H7 (cell line): ENCODE measurements at regions not wholly inside any gene's neighbourhood (a gene's known extent, or its start where the extent isn't known, plus 50 kb on each side); places are given as distances from the start of the nearest gene placed in this dataset.

Experiments
- DNase-seq: peaks from one replicate; pipeline ENCODE4 v3.0.0; 2012
- H3K27me3 ChIP-seq: 2 replicates; pipeline ENCODE4 v1.6.0; 2011; ENCODE audit warnings: mild to moderate bottlenecking, low read length; ENCODE audit not compliant: control insufficient read depth, insufficient read depth
- H3K36me3 ChIP-seq: replicated peaks from 2 replicates; pipeline ENCODE4 v1.5.1; 2011; ENCODE audit warnings: low read length; ENCODE audit not compliant: control insufficient read depth, insufficient read depth
- H3K4me3 ChIP-seq: 2 replicates; pipeline ENCODE4 v1.5.1; 2011; ENCODE audit warnings: low read depth, mild to moderate bottlenecking, control low read depth, low read length, moderate library complexity; ENCODE audit not compliant: insufficient read depth

DNA sequence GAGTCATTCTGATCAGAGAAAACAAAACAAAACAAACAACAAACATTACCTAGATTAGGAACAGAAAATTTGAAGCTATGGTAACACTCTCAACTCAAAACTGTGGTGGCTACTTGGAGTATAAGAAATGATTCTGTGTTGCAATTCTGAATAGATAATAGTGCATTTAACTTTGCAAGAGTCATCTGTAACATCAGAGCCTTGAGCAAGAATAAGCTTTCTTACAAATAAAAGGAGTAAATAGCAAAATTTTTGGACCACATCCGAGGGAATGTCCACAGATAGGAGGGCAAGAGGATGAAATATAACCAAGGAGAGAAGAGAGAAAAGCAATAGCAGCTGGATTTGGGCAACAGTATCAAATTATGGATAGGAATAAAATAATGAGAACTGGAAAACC lies 1090.6 kb downstream of the SLC6A15 start:
- DNase-seq = no peak
- H3K4me3 ChIP-seq = no peak overlapping the region
- H3K27me3 ChIP-seq = no peaks in the 10 kb centered on the region
- H3K36me3 ChIP-seq = no peaks in the 10 kb centered on the region

DNA sequence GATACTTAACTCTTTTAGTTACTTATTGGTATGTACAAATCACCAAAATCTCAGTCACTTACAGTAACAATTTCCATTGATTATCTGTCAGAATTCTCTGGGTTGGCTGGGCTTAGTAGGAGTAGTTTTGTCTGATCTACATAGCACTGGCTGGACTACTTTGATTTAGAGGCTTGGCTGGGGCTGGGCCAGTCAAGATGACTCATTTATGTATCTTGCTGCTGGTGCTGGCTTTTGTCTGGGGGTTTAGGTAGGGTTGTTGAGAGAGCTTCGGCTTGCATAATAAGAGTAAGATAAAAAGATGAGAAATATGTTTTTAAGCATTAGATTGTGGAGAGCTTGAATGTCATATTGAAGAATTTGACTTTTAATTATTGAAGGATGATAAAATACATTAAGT lies 1093.7 kb downstream of the SLC6A15 start:
- Histone ChIP-seq H3K36me3 (no peaks in the 10 kb centered on the region), H3K27me3 (no peaks in the 10 kb centered on the region), H3K4me3 (no peak overlapping the region)
- no peak for DNase-seq

DNA sequence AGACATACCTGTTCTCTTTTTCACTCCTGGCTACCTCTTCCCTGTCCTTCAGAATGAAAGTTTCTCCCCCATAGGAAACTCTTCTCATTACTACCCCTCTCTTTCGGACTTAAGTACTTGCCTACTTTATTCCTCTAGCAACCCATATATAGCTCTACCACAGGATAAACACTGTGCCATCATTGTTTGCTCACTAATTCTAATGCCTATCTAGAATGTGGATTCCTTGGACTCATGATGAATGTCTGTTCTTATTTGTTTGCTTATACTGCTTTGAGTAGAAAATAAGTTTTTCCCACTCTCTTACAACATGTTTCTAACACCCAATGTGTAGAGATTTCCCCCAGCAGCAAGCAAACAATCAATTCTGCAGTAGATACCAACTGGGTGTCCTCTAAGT lies 1094.9 kb downstream of the SLC6A15 start:
- Histone ChIP-seq H3K4me3 (no peak overlapping the region), H3K27me3 (no peaks in the 10 kb centered on the region), H3K36me3 (no peaks in the 10 kb centered on the region)
- DNase-seq = no peak

DNA sequence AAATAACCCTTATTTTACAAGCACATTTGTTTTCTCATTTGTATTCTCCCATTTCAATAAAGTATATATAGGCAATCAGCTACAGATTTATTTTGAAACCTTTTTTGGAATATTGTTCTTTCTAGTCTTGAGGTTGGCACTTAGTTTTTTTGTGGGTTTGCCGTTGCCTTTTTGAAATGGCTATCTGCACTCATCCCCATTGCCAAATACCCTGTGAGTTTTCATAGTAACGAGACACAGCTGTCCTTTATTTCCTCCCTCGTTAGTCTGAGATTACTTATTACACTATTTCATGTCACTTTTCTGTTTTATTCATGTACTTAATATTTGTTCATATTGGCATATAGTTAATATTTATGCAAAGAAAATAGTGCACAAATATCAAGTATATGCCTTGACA lies 1104.0 kb downstream of the SLC6A15 start:
- no peaks in the 10 kb centered on the region for H3K36me3 ChIP-seq
- no peak overlapping the region for H3K4me3 ChIP-seq
- no peak for DNase-seq
- H3K27me3 ChIP-seq = no peaks in the 10 kb centered on the region

DNA sequence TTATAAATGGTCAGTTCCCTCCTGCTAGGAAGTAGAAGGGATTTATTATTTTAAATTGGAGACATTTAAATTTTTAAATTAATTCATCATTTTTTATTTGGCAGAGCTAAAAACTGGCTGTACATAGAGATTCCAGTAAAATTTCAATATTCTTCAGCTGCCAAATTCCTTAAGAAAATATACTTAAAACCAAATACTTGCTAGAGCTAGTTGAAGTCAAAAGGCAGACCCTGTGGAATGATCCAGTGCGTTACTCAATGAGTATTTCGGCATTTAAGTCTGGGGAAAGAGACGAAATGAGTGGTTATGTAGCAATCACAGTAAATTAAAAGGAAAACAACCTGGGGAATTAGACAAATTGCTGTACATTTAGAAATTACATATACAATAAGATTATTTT lies 1104.7 kb downstream of the SLC6A15 start:
- no peak for DNase-seq
- no peak overlapping the region for H3K4me3 ChIP-seq
- H3K36me3 ChIP-seq = no peaks in the 10 kb centered on the region
- no peaks in the 10 kb centered on the region for H3K27me3 ChIP-seq

DNA sequence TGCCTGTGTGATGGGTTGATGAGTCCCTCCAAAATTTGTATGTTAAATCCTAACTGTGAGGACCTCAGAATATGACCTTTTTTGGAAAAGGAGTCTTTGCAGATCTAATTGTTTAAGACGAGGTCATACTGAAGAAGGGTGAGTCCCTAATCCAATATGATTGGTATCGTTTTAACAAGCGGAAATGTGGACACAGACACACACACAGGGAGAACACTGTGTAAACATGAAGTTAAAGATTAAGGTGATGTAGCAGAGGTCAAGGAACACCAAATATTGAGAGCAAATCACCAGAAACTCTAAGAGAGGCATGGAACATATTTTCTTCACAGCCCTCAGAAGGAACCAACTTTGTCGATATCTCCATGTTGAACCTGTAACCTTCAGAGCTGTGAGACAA lies 1106.7 kb downstream of the SLC6A15 start:
- no peaks in the 10 kb centered on the region for H3K36me3 ChIP-seq
- no peak overlapping the region for H3K4me3 ChIP-seq
- no peak for DNase-seq
- no peaks in the 10 kb centered on the region for H3K27me3 ChIP-seq

DNA sequence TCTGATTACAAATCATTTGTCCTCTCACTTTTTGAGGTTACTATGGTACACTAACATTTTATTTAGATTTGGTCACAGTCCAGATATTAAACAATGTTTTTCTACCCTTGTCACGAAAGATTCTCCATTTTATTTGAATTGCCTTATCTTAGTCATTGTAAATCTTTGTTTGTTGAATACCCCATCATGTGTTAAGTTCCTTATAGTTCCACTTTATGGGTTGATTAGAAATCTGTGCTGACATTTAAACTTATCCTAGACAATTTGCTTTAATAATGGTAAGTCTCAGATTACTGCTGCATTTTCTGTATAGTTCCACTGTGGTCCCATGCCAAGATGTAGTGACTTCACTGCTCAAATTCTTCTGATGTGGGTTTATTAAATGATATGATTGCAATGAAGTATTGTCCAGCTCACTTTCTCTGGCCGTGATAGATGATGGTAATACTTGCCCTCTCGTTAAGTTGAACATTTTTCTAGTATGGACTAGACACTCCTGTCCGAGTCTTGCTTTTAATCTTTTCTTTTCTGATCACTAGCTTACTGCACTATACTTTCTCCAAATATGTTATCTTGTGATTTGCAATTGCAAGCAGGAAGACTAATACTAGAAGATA lies 1107.3 kb downstream of the SLC6A15 start:
- Histone ChIP-seq H3K36me3 (no peaks in the 10 kb centered on the region), H3K4me3 (no peak overlapping the region), H3K27me3 (no peaks in the 10 kb centered on the region)
- no peak for DNase-seq

DNA sequence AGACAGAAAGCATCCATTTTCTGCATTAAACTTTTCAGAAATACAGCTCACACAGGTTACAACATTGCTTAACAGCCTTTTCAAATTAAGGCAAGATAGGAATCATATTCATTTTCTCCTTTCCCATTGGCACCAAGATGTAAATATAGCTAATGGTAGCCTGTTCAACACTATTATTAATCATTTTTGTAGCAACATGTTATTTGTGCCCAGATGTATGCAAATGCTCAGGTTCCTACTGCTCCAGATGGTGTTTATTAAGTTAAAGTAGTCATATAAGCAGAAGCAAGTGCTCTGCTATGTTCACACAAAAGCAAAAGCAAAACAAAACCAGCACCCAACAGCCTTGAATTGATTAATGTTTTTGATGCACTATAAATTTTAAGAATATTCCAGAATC lies 1110.6 kb downstream of the SLC6A15 start:
- DNase-seq = no peak
- Histone ChIP-seq H3K36me3 (no peaks in the 10 kb centered on the region), H3K27me3 (no peaks in the 10 kb centered on the region), H3K4me3 (no peak overlapping the region)

DNA sequence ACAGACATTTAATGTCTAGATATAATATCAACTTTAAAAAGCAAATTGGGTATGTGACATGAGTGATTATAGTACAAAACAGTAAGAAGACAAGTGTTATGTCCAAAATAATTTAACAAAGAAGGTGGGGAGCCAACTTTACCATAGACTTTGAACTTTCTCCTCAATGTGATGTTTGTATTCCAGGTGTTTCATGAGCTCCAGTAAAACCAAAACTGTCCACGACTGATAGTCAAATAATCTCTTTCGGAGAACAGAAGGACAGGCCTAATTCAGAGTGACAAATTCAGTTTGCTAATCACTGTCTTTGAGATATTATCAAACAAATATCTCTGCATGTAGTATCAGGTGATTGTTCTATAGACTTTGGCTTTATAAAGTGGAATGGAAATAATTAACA lies 1112.6 kb downstream of the SLC6A15 start:
- H3K4me3 ChIP-seq = no peak overlapping the region
- no peaks in the 10 kb centered on the region for H3K36me3 ChIP-seq
- no peaks in the 10 kb centered on the region for H3K27me3 ChIP-seq
- no peak for DNase-seq

DNA sequence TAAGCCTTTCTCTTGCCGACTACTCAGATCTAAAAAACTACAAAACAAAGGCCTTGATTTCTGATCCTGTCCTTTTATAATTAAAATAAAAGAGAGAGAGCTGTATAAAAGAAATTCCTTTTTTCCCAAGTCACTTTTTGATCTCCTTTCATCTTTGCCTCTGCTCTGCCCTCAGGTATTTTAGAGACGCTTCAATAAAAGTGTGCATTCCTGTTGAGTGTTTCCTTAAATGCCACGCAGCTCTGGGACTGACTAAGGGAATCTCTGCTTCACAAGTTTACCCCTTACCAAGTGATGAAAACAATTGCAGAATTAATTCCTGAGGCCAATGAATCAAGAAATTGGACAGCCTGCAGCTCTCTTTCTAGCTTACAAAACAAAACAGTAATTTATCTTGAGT lies 1109.8 kb downstream of the TMTC2 start:
- Histone ChIP-seq H3K4me3 (no peak overlapping the region), H3K36me3 (no peaks in the 10 kb centered on the region), H3K27me3 (no peaks in the 10 kb centered on the region)
- DNase-seq = no peak

DNA sequence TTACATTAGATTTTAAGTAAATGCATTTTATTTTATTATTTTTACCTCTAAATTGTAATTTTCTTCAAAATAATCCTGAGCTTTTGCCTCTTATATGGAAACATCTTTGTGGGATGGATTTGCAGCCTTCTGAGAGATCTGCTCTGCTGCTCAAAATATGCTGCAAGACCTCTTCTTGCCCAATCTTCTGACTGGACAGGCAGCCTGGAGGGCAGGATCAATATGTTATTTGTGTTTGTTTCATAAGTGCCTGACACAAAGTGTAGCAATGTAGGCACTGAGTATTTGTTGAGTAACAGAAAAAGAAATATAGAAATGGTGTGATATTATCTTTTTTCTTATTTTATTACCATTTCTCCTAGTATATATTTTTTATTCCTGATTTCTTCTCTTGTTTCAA lies 1106.9 kb downstream of the TMTC2 start:
- no peak for DNase-seq
- H3K4me3 ChIP-seq = no peak overlapping the region
- H3K36me3 ChIP-seq = no peaks in the 10 kb centered on the region
- H3K27me3 ChIP-seq = no peaks in the 10 kb centered on the region

DNA sequence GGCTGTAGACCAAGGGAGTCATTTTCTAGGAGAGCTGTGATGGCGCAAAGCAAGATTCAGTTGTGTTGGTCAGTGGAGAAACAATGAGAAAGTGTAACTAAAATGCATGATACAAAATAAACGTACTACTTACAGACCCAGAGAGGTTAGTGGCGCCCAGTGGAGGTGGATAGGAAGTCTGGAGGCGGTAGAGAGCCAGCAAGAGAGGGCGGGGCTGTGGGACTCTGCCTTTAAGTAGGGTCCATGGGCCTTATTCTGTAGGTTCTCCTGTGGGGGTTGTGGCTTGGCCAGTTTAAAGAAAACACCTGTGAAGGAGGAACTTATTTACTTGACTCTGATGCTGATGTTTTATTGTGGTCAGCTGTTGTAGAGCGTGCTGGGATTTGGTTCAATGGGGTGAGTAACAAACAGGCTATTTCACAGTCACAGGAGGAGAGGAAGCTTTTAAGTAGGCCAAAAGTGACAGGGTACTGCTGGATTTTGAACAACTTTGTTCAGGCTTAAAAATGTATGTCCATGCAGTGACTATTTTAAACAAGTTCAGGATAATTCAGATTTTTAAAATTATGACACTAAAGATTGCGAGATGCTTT lies 1097.7 kb downstream of the TMTC2 start:
- H3K36me3 ChIP-seq = no peaks in the 10 kb centered on the region
- DNase-seq = no peak

DNA sequence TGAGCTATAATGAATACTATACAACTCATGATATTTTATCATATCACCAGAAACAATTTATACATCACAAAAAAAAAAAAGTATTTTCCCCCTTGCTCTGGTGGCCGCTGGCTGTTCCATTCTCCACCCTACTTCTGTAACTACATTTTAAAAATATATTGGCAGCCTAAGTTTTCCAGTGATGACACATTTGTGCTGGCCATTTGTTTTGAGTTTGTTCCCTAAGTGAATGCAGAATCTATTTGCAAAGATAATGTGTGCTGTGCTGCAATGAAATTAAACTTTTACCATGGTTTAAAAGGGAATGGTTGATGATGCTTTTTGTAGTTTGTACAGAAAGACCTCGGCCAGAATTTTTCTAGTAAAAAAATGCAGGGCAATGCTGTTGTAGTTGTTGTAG lies 1092.8 kb downstream of the TMTC2 start:
- Histone ChIP-seq H3K27me3 (no peaks in the 10 kb centered on the region), H3K36me3 (no peaks in the 10 kb centered on the region), H3K4me3 (no peak overlapping the region)
- no peak for DNase-seq

More for the DNA sequence above, 1097.7 kb downstream of the TMTC2 start:
- no peak overlapping the region for H3K4me3 ChIP-seq
- H3K27me3 ChIP-seq = no peaks in the 10 kb centered on the region

DNA sequence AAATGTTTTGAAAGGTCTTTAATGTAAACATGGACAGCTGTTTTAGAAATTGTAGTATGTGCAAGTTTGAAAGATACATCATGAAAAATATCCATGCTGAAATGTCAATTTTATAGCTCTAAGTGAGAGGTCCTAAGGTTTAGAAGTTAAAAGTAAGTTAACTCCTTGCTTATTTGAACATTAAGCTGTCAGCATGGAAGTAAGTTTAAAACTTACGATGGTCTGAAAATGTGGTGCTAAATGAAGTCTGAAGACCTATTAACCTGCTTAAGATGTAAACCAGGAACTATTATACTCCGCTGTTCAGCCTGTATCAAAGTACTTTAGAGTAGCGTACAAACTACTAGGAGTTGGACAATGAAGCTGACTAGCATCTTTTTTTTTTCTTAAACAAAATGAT lies 1082.4 kb downstream of the TMTC2 start:
- Histone ChIP-seq H3K4me3 (no peak overlapping the region), H3K27me3 (no peaks in the 10 kb centered on the region), H3K36me3 (no peaks in the 10 kb centered on the region)
- no peak for DNase-seq

DNA sequence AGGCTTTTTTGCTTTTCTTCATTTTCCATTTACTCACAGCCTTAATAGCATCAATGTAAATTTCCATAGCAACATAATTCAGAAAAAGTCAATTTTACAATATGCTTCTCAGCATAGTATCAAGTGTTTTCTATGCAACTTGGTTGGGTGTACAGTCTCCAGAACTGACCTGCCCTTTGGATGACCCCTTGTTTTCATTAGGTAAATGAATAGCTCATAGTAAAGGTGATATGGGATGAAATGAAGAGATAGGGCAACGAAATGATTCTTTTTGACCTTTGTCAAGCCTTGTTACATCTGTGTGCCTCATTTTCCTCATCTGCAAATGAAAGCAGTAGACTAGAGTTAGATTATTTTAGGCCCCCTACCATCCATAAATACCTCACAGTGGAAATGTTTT lies 1081.0 kb downstream of the TMTC2 start:
- DNase-seq = no peak

DNA sequence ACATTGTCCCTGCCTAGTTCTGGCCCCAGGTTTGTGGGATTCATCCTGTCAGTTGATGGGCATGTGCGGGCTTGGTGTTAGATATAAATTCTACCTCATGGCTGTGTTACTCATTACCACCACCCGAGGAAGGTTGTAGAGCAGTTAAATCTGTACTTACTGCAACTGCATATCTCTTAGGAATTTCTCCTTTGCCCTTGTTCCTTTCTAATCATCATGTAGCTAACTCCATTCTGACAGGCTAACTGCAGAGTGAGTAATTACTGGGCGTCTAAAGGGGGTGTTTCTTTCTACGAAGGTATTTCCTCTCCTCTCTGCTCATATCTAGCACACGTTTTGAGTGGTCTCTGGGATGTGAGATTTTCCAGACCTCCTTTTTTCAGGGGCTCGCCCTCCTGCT lies 1076.7 kb downstream of the TMTC2 start:
- H3K4me3 ChIP-seq = no peak overlapping the region
- H3K36me3 ChIP-seq = no peaks in the 10 kb centered on the region
- no peaks in the 10 kb centered on the region for H3K27me3 ChIP-seq
- no peak for DNase-seq

More for the DNA sequence above, 1081.0 kb downstream of the TMTC2 start:
- no peaks in the 10 kb centered on the region for H3K36me3 ChIP-seq
- no peak overlapping the region for H3K4me3 ChIP-seq
- no peaks in the 10 kb centered on the region for H3K27me3 ChIP-seq
